PFSK-1 (cell line): ENCODE measurements at regions not wholly inside any gene's neighbourhood (a gene's known extent, or its start where the extent isn't known, plus 50 kb on each side); places are given as distances from the start of the nearest gene placed in this dataset.

ENCODE experiments used
- FOXP2 ChIP-seq: optimal IDR thresholded peaks from 2 replicates; pipeline ENCODE3; 2011; ENCODE audit warnings: borderline replicate concordance, control low read depth, inconsistent platforms; ENCODE audit not compliant: insufficient read depth; ENCODE audit errors: extremely low read length, extremely low read depth
- POLR2AphosphoS5 ChIP-seq: IDR thresholded peaks from 2 replicates; pipeline ENCODE4 v1.6.1; 2012; ENCODE audit warnings: low read depth, mild to moderate bottlenecking, control low read depth, low read length, moderate library complexity
- SIN3A ChIP-seq: IDR thresholded peaks from 2 replicates; pipeline ENCODE4 v1.6.1; 2012; ENCODE audit warnings: mild to moderate bottlenecking, low read length, moderate library complexity, borderline replicate concordance; ENCODE audit not compliant: insufficient read depth
- TAF1 ChIP-seq: IDR thresholded peaks from 2 replicates; pipeline ENCODE4 v1.6.1; 2012; ENCODE audit warnings: low read length, control low read depth, borderline replicate concordance; ENCODE audit not compliant: insufficient read depth
- TF ChIP-seq, protein P1 (sequence below), 2 experiments: IDR thresholded peaks; 2 replicates each; pipeline versions ENCODE4 v1.6.1 to v1.8.0; 2011 to 2012; ENCODE audit warnings: low read depth in 2 of 2, low read length in 2 of 2, control low read depth in 1 of 2, inconsistent platforms in 1 of 2, mild to moderate bottlenecking in 1 of 2, moderate library complexity in 1 of 2; ENCODE audit not compliant: insufficient read depth in 1 of 2

DNA sequence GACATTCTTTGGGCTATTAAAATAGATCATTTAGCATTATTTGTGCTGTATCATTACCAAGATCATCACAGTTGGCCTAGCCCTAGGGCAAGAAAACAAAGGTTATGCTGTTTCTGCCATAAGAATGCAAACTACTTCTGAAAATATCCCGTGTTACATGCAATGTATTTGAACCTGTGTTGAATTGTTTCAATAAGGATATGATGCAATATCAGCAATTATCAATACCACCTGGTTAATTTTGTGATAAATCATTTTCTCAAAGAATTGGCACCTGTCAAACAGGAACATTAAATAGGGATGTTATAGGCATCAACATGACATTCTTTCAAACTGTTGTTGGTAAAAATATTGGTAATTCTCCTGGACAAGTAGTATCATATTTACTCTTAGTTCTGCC lies 2002.0 kb upstream of the CDH9 start:
- TF ChIP-seq, protein P1, sequence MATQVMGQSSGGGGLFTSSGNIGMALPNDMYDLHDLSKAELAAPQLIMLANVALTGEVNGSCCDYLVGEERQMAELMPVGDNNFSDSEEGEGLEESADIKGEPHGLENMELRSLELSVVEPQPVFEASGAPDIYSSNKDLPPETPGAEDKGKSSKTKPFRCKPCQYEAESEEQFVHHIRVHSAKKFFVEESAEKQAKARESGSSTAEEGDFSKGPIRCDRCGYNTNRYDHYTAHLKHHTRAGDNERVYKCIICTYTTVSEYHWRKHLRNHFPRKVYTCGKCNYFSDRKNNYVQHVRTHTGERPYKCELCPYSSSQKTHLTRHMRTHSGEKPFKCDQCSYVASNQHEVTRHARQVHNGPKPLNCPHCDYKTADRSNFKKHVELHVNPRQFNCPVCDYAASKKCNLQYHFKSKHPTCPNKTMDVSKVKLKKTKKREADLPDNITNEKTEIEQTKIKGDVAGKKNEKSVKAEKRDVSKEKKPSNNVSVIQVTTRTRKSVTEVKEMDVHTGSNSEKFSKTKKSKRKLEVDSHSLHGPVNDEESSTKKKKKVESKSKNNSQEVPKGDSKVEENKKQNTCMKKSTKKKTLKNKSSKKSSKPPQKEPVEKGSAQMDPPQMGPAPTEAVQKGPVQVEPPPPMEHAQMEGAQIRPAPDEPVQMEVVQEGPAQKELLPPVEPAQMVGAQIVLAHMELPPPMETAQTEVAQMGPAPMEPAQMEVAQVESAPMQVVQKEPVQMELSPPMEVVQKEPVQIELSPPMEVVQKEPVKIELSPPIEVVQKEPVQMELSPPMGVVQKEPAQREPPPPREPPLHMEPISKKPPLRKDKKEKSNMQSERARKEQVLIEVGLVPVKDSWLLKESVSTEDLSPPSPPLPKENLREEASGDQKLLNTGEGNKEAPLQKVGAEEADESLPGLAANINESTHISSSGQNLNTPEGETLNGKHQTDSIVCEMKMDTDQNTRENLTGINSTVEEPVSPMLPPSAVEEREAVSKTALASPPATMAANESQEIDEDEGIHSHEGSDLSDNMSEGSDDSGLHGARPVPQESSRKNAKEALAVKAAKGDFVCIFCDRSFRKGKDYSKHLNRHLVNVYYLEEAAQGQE (IDR thresholded peaks at IDR 0.05; ENCODE audit: insufficient read depth in 1 of 2, low read depth in 2 of 2, low read length in 2 of 2) = no peak
- TF ChIP-seq POLR2AphosphoS5 (no peak), SIN3A (no peak), TAF1 (no peak), FOXP2 (no peak)
